Keratinocyte (primary cell): ENCODE measurements at regions not wholly inside any gene's neighbourhood (a gene's known extent, or its start where the extent isn't known, plus 50 kb on each side); places are given as distances from the start of the nearest gene placed in this dataset.

Source experiments
- EZH2 ChIP-seq: IDR thresholded peaks from one replicate; pipeline ENCODE4 v1.6.1; 2012; ENCODE audit warnings: inconsistent platforms, mild to moderate bottlenecking, low read length, moderate library complexity
- TF ChIP-seq, protein P1 (sequence below), 3 experiments: IDR thresholded peaks in 1 of 3; conservative IDR thresholded peaks in 1 of 3; optimal IDR thresholded peaks in 1 of 3; 2 replicates in 2 of 3; 3 replicates in 1 of 3; pipeline versions ENCODE3 to v1.5.1; 2011; ENCODE audit warnings: low read length in 3 of 3, mild to moderate bottlenecking in 3 of 3, moderate library complexity in 2 of 3, control low read depth in 1 of 3, inconsistent platforms in 1 of 3; ENCODE audit not compliant: insufficient read depth in 2 of 3; ENCODE audit errors: extremely low read depth in 1 of 3

DNA sequence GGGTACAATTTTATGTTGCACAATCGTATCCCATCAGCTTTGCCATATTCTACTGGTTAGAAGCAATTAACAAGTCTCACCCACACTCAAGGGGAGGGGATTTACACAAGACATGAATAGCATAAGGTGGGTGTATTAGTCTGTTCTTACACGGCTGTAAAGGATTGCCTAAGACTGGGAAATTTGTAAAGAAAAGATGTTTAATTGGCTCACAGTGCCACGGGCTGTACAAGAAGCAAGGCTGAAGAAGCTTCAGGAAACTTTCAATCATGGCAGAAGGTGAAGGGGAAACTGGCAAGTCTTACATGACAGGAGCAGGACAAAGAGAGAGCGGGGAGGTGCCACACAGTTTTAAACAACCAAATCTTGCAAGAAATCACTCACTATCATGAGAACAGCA, 231.8 kb upstream of the AMIGO2 start:
- TF ChIP-seq, protein P1, sequence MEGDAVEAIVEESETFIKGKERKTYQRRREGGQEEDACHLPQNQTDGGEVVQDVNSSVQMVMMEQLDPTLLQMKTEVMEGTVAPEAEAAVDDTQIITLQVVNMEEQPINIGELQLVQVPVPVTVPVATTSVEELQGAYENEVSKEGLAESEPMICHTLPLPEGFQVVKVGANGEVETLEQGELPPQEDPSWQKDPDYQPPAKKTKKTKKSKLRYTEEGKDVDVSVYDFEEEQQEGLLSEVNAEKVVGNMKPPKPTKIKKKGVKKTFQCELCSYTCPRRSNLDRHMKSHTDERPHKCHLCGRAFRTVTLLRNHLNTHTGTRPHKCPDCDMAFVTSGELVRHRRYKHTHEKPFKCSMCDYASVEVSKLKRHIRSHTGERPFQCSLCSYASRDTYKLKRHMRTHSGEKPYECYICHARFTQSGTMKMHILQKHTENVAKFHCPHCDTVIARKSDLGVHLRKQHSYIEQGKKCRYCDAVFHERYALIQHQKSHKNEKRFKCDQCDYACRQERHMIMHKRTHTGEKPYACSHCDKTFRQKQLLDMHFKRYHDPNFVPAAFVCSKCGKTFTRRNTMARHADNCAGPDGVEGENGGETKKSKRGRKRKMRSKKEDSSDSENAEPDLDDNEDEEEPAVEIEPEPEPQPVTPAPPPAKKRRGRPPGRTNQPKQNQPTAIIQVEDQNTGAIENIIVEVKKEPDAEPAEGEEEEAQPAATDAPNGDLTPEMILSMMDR (optimal IDR thresholded peaks at IDR 0.05 in 1 of 3, IDR thresholded peaks at IDR 0.05 in 1 of 3, conservative IDR thresholded peaks at IDR 0.05 in 1 of 3; ENCODE audit: extremely low read depth in 1 of 3, insufficient read depth in 2 of 3, low read length in 3 of 3), result no peak
- no peak for TF ChIP-seq EZH2
